ENCODE measurements at regions not wholly inside any gene's neighbourhood (a gene's known extent, or its start where the extent isn't known, plus 50 kb on each side); places are given as distances from the start of the nearest gene placed in this dataset.

- H3K27me3 ChIP-seq = no peaks in the 10 kb centered on the region
- no peak overlapping the region for H3K4me3 ChIP-seq (replicated peaks in 1 of 3)
- no peak for TF ChIP-seq CTCF (IDR thresholded peaks at IDR 0.05)
- TF ChIP-seq POLR2A (IDR thresholded peaks at IDR 0.05) = no peak
- WGBS, 2 donors = 100% methylated on average over 1 of the region's 1 CpG
- no peak overlapping the region for H3K27ac ChIP-seq
- peaks cover 7 to 8% of the 10 kb centered on the region in 2 donors for H3K4me1 ChIP-seq
- intact Hi-C loops (cut with DNase I) = no loop called here
- H3K36me3 ChIP-seq = no peaks in the 10 kb centered on the region
- DNase-seq = no peak
- H3K9me3 ChIP-seq = no peaks in the 10 kb centered on the region
These were observed 242.2 kb upstream of the IGFBP3 start for GRCh38 chr7:46163246-46163645.

DNA sequence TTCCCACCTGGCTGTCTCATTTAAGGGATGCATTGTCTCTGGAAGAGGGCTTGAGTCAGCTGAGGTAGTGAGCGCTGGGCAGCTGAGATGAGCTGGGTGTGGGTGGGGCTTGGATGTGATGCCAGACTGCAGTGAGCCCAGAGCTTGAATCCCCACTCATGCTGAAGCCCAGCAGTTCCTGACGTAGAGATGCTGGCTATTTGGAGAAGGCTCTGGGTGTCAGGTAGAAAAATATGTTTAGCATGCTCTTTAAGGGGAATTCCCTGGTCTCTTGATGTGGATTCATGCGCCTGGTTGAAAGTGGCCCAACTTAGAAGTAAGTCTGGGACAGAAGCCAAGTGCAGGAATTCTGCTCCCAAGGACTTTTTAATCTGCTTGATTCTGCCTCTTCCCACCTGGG is 241.5 kb upstream of the IGFBP3 start:
- Histone ChIP-seq H3K9me3 (no peaks in the 10 kb centered on the region), H3K4me3 (replicated peaks in 1 of 3) (no peak overlapping the region), H3K36me3 (no peaks in the 10 kb centered on the region), H3K27ac (peak overlapping the region in 1 of 3 donors; percentile 10), H3K4me1 (peaks cover 7 to 8% of the 10 kb centered on the region in 2 donors), H3K27me3 (no peaks in the 10 kb centered on the region)
- DNase-seq = peak; percentile 34 to 37
- WGBS, 2 donors = 33 to 35% methylated on average over 3 of the region's 3 CpGs
- intact Hi-C loops (cut with DNase I) = no loop called here
- TF ChIP-seq POLR2A (IDR thresholded peaks at IDR 0.05) (no peak), CTCF (IDR thresholded peaks at IDR 0.05) (no peak)

GRCh38 chr7:46160861-46161260 is 239.8 kb upstream of the IGFBP3 start:
- 93 to 95% methylated on average over 7 of the region's 7 CpGs for WGBS, 2 donors
- Histone ChIP-seq H3K36me3 (no peaks in the 10 kb centered on the region), H3K27ac (no peak overlapping the region), H3K27me3 (no peaks in the 10 kb centered on the region), H3K4me1 (peaks cover 7 to 8% of the 10 kb centered on the region in 2 donors), H3K9me3 (no peaks in the 10 kb centered on the region), H3K4me3 (replicated peaks in 1 of 3) (no peak overlapping the region)
- intact Hi-C loops (cut with DNase I) = no loop called here
- no peak for DNase-seq
- no peak for TF ChIP-seq CTCF (IDR thresholded peaks at IDR 0.05)
- TF ChIP-seq POLR2A (IDR thresholded peaks at IDR 0.05) = no peak

DNA sequence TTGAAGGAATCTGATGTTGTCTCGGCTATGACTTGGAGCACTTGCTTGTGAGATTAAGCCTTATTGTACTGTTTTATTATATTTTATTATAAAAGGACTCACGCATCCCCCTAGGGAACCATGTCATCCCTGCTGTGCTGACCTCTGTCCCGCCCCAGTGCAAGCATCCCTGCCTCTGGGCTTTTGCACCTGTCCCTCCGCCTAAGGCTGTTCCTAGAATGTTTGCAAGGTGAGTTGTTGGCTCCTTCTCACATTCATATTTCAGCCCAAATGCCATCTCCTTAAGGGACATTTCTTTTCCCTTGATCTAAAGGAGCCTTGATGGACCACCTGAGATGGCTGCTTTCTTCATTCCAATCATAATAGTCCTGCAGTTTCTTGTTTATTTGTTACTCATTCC is 236.9 kb upstream of the IGFBP3 start:
- intact Hi-C loops (cut with DNase I) = no loop called here
- Histone ChIP-seq H3K4me1 (peaks cover 6 to 7% of the 10 kb centered on the region in 2 donors), H3K36me3 (no peaks in the 10 kb centered on the region), H3K27ac (no peak overlapping the region), H3K9me3 (no peaks in the 10 kb centered on the region), H3K27me3 (no peaks in the 10 kb centered on the region), H3K4me3 (replicated peaks in 1 of 3) (no peak overlapping the region)
- TF ChIP-seq CTCF (IDR thresholded peaks at IDR 0.05) = no peak
- TF ChIP-seq POLR2A (IDR thresholded peaks at IDR 0.05) = no peak
- 95 to 96% methylated on average over 4 of the region's 4 CpGs for WGBS, 2 donors
- no peak for DNase-seq

- TF ChIP-seq POLR2A (IDR thresholded peaks at IDR 0.05) (no peak), CTCF (IDR thresholded peaks at IDR 0.05) (no peak)
- Histone ChIP-seq H3K36me3 (no peaks in the 10 kb centered on the region), H3K4me3 (replicated peaks in 1 of 3) (no peak overlapping the region), H3K27me3 (no peaks in the 10 kb centered on the region), H3K4me1 (peaks cover under 1 to 2% of the 10 kb centered on the region in 2 donors), H3K27ac (no peak overlapping the region), H3K9me3 (no peaks in the 10 kb centered on the region)
- no peak for DNase-seq
- 92 to 95% methylated on average over 5 of the region's 5 CpGs for WGBS, 2 donors
- intact Hi-C loops (cut with DNase I) = no loop called here
These were observed 236.3 kb upstream of the IGFBP3 start for GRCh38 chr7:46157404-46157803.

Data from thyroid gland (tissue), 4 donors.